ENCODE measurements at regions not wholly inside any gene's neighbourhood (a gene's known extent, or its start where the extent isn't known, plus 50 kb on each side); places are given as distances from the start of the nearest gene placed in this dataset.

DNA sequence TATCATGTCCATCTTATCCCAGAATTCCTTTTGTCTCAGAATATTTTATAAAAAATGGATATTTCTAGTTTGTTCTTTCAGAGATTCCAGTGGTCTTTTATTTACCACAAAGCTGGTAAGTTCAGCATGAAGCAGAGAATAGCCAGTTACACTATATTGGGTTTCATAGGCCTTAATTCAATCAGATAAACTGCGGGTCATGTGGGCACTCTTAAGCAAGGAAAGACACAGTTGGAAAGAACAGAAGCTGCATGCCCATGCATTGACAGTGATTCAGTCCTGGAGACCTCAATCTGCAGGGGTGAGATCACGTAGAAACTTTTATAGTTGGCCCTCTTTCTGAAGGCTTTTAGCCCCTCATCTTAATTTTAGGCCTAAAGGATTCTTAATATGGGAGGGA lies 281.3 kb upstream of the IGFBP3 start:
- DNase-seq (ENCODE audit: low spot score), result no peak

DNA sequence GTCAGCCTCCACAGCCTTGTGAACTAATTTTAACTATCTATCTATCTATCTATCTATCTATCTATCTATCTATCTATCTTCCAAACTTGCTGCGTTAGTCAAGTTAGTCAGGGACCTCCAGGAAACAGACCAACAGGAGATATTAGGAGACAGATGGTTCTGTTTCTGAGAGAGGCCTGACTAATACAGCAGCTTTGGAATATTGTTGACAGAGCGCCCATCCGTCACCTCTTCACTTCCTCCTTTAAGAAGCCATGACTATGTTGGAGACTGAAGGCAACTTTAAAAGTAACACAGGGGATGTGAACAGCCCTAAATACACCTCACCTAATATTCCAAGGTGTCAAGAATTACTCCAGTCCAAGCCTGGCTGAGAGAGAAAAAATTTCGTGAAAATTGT lies 280.9 kb upstream of the IGFBP3 start:
- no peak for DNase-seq (ENCODE audit: low spot score)

DNA sequence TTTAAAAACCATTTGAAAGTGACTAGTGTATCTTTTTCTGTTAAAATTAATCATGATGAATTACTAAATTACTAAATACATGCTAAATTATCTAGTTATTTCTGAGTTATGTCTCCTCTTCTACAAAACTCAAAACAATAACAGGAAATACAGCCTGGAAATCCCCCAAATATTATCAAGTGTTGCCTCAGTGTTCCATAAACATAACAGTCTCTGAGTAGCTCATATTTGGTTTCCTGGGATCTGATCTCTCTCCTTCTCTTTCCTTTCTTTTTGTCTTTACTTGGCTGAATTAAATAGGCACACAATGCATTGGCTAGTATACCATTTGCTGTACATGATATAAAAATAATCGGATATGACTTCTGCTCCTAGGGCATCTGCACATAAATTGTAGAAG lies 277.6 kb upstream of the IGFBP3 start:
- DNase-seq (ENCODE audit: low spot score), result no peak

DNA sequence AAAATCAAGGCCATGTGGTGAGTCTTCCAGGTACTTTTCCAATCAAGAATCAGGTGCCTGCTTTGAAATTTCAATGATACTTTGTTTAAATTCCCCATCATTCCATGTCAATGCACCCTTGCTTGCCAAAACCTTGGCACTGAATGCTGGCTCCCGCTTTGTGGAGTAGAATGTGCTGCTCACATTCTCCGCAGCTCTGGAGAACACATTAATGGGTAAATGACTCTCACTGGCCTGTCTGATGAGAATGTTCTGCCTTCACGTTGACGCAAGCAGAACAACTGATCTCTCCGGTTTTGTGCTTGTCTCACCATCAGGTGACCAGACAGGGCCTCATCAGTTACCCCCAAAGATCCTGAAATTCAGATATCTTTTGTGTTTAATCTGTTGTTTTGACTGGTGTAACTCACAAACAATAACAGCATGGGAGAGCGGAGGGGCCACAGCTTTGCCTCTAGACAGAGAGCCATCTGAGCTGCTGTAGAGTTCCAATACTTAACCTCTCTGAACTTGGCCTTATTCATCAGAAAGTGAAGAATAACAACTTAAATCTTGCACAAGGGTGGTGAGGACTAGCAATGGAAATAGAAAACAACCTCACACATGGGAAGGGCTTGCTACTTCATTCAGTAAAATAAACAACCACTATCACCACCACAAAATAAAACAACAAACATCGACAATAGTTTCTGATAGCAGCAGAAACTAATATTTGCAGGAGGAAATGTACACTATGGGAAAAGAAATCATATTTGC lies 276.9 kb upstream of the IGFBP3 start:
- DNase-seq (ENCODE audit: low spot score), result no peak

DNA sequence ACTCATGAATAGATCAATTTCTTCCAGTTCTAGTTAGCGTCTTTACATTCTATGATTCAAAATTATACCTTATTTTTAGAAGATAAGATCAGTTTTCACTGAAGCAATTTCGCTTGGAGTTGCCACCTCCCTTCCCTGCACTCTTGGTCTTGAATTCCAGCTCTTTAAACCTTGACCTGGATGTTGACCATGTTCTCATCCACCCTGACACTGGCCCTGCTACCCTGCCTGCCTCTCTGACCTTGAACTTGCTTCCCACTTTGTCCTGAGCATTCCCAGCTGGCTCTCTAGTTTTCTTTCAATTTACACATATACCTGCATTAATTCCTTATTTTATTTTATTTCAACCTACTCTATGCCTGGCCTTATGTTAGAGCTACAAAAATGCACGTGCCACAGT lies 274.9 kb upstream of the IGFBP3 start:
- DNase-seq (ENCODE audit: low spot score), result no peak

DNA sequence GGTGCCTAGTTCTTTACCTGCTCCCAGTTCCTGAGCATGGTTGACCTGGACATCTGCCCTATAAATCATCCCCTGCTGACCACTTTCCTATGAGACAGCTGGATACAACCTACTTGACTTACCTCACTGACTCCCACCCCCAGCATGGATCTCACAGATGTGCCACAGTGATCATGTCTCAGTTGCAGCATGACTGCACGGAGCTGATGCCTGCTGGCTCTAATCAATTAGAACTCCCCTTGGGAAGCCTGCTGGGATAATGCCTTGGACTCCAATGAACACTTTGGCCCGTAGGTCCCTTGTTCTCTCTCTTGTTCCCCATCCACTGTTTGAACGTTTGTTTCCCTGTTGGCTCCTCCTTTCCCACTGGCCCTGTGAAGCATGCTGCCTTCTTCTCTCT lies 271.2 kb upstream of the IGFBP3 start:
- DNase-seq (ENCODE audit: low spot score), result no peak

DNA sequence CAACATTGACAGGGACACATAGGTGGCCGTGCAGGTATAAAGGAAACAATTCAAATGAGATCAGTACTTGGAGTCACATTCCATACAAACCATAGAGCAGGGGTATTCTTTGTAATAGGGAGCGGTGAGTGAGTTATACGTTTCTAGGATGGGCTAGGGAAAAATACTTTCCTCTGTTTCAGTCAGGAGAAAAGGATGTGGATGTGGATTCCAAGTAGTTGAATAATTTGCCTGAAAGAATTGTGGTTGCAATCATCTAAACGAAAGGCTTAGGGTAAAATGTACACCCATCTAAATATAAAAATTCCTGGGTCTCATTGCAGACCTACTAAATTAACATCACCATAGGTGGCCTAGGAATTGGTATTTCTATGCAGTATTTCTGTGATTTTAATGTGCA lies 270.7 kb upstream of the IGFBP3 start:
- DNase-seq (ENCODE audit: low spot score), result no peak

DNA sequence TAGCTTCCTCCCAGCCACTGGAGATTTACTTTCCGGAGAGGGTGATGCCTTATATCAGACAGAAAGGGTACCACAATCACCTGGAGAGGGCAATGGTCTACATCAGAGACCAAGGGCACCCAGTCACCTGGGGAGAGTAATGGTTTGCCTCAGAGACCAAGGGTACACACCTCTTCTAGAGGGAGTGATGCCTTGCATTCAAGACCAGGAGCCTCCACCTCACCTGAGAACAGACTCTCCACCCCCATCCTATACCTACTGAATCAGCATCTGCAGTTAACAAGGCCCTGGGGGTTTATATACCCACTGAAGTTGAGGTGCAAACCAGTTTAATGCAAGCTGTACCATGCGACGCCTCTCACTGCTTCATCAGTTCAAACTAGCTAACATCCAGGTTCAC lies 270.2 kb upstream of the IGFBP3 start:
- DNase-seq (ENCODE audit: low spot score), result no peak

DNA sequence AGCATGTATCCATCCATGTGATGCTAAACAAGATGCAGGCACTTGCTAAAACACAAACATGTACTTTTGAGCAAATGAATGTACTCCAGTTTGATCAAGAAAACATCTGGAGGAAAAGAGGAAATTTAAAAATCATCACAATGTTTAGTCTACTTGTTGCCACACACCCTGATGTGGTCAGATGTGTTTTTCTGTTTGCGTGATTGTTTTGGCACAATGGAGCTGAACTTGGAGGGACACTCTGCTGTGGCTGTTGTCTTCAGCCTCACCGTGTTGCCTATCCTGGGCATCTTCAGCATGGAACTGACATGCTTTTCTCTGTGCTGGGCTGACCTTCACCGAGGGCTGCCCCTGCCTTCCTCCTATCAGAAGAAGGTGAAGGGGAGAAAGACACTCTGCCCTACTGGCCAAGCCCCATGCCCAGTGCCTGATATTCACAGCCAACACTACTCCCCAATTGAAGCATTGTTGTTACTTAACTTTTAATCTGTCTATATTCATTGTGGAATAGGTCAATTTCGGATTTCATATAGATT lies 268.3 kb upstream of the IGFBP3 start:
- no peak for DNase-seq (ENCODE audit: low spot score)

DNA sequence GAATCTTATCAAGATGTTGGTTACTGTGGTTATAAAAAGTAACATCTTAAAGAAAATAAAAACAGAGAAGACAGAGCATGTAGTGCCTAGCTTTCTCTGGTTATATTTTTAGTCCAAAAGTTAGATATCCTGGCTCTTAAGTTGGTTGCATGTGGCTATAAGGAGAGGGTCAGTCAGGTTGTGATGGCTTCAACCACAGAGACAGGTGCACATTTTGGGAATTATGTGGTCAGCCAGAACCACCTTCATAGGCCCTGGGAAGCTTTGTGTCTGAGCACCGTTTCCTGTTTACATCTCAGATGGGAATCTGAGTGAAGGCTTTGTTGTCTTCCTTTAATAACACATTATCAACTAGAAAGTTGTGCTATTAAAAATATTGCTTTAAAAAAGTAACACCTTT lies 265.1 kb upstream of the IGFBP3 start:
- DNase-seq (ENCODE audit: low spot score), result no peak

DNA sequence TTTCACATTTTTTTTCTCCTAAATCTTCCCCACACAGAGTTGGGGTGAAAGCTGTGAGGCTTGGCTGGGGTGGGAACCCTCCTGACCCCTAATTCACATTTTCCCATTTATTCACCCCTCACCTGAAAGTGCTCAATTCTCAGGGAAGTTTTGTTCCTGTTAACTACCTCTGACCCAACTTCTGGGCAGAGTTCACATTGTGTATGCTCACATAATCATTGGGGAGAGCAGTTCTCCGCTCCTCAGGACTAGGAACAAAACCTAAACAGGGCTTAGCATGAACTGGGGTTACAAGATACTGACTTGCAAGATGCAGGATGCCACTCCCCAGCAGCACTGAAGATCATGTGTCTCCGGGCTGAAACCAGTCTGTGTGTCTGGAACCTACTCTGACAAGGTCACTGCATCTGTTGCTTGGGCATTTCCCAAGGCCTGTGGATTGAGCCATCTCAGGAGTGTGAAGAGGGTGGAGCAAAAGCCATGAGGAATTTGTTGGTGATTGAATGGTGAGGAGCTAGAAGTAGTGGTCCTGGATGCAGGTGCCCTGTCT lies 258.1 kb upstream of the IGFBP3 start:
- DNase-seq (ENCODE audit: low spot score), result no peak

DNA sequence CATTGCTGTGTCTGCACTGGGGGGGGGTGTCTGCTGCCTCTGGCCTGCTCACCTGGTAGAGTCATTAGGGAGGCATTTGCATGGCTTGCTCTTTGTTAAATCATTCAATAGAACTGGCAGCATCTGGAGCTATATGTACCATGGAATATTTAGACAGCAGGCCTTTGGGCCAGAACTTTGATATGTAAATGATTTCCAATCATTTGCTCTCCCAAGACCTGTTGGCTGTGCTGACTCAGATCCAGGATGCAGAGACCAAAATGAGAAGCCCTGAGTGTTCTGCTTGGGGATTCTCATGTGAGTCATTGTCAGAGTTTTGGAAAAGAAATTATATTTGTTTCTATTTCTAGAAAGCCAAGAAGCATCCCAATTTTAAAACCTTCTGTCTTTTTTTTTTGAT lies 257.6 kb upstream of the IGFBP3 start:
- DNase-seq (ENCODE audit: low spot score), result no peak

DNA sequence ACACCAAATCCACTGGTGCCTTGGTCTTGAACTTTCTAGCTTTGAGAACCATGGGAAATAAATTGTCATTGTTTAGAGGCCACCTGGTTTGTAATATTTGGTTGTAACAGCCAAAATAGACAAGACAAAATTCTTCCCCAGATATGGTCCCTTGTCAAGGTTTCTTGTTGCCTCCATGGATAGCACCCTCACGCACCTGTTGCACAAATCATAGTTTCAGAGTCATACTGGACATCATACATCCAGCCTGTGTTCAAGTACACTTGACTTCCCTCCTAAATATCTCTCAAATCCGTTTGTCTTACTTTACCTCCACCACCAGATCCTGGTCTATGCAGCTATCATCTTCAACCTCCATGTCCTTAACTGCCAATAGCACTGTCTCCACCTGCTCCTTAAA lies 256.7 kb upstream of the IGFBP3 start:
- DNase-seq (ENCODE audit: low spot score), result no peak

DNA sequence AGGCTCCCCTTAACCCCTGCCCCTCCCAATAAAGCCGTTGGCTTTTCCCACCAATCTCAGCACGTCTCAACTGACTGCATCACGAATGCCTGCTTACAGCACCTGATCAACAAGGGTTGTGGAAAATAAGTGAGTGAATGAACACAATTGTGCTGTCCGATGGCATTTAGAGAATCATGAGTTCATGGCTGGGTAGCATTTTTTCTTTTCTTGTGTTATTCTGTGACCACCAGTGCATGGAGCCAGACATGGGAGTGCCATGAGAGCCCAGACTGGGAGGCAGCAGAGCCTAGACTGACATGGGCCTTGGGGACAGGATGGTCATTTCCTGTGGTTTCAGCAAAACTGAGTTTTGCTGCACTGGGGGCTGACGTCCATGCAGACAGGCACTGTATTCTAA lies 254.1 kb upstream of the IGFBP3 start:
- DNase-seq (ENCODE audit: low spot score), result no peak

DNA sequence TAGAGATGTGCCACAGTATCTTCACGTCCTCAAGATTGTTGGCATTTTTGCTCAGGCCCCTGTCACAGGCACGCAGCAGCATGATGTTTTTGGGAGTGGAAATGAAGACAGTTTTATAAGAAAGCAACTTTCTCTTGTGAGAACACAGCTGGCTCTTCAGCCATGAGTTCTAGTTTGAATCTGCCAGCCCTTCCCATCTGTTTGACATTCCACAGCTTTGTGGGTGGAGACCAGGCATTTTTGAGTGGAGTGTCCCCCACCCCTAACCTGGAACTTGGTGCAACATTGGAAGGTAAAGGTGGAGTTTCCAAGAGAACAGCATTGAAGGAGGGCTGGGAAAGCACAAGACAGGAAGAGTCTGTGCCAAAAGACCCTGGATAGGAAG lies 253.1 kb upstream of the IGFBP3 start:
- DNase-seq (ENCODE audit: low spot score), result no peak

DNA sequence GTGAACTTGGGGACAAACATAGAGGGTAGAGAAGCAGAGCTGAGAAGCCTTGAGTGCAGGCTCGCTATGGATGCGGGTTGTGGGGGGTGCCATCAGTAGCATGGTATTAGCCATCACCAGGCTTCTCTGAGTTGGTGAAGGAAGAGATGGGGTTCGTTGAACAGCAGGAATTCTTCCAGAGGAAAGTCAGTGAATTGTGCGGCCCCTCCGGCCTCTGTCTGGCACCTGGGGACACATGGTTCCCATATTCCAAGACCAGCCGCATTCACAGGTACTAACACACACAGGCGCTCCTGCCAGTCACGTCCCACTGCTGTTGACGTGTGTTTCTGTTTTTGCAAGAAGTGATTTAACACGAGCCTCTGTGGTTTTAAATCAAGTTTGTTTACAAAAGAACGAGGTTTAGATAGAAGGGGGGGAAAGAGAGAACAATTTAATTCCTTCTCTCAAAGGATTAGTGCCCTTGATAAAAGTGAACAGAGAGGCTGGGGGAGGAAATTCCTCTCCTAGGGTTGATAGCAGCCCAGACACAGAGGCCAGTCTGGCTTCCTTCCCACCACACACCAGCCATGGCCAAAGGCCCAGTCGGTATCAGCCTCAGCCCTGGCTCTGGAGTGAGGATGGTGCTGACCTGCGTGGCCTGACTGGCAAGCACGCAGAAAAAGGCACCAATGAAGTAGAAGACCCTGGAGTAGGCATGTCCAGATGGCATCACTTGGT lies 252.6 kb upstream of the IGFBP3 start:
- no peak for DNase-seq (ENCODE audit: low spot score)

DNA sequence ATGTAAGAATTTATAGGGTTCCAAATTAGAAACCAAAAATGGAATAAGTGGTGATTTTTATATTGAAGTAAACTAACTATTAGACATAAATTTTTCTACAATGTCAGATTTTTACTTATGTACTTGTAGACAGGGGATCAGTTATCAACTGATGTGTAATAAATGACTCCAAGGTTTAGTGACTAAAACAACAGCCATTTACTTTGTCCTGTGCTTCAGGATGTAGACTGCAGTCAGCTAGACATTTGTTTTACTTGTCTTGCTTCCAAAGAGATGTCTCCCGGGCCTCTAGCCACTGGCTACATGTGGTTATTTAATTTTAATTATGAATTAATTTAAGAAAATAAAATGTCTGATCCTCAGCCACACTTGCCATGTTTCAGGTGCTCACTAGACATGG lies 249.7 kb upstream of the IGFBP3 start:
- no peak for DNase-seq (ENCODE audit: low spot score)

DNA sequence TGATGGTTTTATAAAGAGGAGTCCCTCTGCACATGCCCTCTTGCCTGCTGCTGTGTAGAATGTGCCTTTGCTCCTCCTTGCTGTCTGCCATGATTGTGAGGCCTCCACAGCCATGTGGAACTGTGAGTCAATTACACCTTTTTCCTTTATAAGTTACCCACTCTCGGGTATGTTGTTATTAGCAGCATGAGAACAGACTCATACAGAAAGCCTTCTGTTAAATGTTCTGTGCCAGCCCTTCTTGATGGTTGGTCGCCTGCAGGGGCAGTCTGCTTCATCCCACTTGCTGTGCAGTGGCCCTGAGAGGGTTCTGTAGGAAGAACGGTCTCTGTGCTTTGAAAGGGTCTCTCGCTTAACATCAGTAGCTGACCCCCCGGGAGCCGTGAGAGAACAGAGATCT lies 248.9 kb upstream of the IGFBP3 start:
- DNase-seq (ENCODE audit: low spot score), result no peak

DNA sequence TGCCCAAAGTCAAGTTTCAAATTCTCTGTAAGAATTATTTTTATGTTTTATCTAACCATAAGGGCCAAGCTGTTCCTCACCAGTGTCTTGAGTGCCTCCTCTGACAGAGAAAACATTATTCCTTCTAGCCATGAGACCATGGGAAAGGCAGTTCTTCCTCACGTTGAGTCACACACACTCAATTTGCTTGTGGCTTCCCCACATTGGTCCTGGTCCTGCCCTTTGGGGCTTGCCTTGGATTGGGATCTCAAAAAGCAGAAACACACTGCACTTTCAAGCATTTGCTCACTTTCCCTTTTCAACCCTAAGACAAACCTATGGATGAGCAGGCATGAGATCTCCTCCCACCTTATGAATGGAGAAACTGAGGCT lies 248.3 kb upstream of the IGFBP3 start:
- DNase-seq (ENCODE audit: low spot score), result no peak

DNA sequence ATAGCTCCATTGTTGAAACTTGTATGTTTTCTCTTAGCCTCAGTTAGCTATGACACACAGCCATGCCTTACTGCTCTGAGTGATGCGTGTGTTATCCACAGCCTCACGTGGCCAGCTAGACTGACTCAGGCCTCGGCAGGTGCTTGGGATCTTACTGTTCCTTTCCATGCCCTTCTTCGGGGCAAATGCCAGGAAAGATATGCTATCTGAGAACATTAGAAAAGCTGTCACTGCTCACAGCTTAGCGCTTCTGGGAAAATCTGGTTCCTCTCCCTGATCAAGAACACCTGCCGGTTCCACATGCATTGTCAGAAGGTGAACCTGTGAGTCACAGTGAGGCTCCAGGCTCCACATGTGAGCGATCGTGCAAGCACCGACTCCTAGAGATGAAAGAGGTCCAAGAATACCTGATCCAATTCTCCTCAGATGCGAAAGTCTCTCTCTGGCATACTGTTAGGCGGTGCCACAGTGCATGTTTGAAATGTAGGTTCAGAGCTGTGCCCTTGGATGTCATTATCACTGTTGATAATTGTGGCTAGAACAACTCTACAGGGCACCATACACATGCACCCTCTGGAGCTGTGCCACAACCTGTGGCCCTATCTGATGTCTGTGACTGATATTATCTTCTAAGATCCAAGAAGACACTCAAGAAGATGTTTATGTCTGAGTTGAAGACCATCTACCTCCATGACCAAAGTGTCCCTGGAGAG lies 247.8 kb upstream of the IGFBP3 start:
- no peak for DNase-seq (ENCODE audit: low spot score)

DNA sequence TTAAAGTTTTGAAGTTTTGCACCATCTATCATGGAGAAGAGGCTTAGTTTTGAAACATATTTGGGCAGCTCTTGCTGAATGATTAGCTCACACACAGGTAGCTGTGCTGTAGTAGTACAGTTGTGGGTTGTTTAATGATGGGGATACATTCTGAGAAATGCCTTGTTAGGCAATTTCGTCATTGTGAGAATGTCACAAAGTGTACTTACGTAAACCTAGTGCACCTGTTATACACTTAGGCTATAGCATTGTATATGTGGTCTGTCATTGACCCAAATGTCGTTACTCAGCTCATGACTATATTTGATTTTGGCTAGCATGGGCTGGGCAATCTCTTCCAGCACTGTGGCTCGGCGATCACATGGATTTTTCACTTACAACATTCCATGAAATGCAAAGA lies 247.2 kb upstream of the IGFBP3 start:
- no peak for DNase-seq (ENCODE audit: low spot score)

DNA sequence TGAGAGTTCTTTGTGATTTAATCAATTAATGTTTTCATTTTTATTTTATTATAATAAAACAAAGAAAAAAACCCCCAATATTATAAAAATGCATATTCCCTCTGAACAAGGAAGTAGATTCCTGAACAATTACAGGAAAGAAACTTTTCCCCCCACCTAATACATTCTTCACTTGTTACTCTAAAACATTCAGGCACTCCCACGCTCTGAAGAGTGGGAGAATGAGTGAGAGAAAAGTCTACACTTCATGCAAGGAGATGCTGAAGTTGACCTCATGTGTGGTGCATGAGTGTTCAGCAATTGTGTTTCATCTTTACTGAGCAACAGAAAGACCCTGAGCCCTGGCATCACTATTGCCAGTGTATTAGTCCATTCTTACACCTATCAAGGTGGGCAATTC lies 244.2 kb upstream of the IGFBP3 start:
- DNase-seq (ENCODE audit: low spot score), result no peak

DNA sequence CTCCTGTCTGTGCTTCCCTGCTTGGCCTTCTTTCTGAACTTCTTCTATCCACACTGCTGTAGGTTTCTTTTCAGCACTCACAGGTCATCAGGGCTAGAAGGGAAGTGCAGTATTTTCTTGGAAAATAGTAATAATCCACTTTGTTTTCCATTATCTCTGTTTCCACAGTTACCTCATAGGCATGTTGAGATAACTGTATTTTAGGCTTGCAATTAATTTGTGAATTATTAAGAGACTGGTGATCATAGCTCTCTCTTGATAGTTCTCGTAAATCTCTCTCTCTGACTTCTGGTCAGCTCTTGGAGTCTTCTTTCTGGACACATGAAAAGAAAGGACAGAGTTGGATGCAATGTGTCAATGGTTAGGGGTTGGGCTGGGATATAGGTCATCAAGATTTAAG lies 243.6 kb upstream of the IGFBP3 start:
- no peak for DNase-seq (ENCODE audit: low spot score)
